Renal pelvis (tissue), 1 donor: ENCODE measurements at regions not wholly inside any gene's neighbourhood (a gene's known extent, or its start where the extent isn't known, plus 50 kb on each side); places are given as distances from the start of the nearest gene placed in this dataset.
"Not testable (repeated sequence)": the region's sequence is repeated elsewhere in the genome, so short reads cannot be mapped to it uniquely, and the experiment has no call there.

ENCODE experiments used
- DNase-seq: peaks from one replicate; pipeline ENCODE4 v3.0.0-alpha.2; 2013

GRCh38 chr9:41367301-41367700, 178.2 kb upstream of the ZNG1F start:
- DNase-seq, result not testable (repeated sequence)

GRCh38 chr9:41361790-41362189, 172.7 kb upstream of the ZNG1F start:
- not testable (repeated sequence) for DNase-seq

- DNase-seq, result peak; percentile 0
Observed at GRCh38 chr9:41359116-41359515, 170.0 kb upstream of the ZNG1F start.

- DNase-seq, result peak; percentile 38
Observed at GRCh38 chr9:41358682-41359081, 169.6 kb upstream of the ZNG1F start.

GRCh38 chr9:41357918-41358404, 168.8 kb upstream of the ZNG1F start:
- not testable (repeated sequence) for DNase-seq

- not testable (repeated sequence) for DNase-seq
Observed at GRCh38 chr9:41357350-41357748, 168.2 kb upstream of the ZNG1F start.

- DNase-seq, result not testable (repeated sequence)
Observed at GRCh38 chr9:41356588-41357349, 167.7 kb upstream of the ZNG1F start.

GRCh38 chr9:41355712-41356450, 166.8 kb upstream of the ZNG1F start:
- DNase-seq, result not testable (repeated sequence)

- DNase-seq, result not testable (repeated sequence)
Observed at GRCh38 chr9:41354978-41355377, 165.9 kb upstream of the ZNG1F start.

- DNase-seq, result not testable (repeated sequence)
Observed at GRCh38 chr9:41354060-41354934, 165.2 kb upstream of the ZNG1F start.

GRCh38 chr9:41353026-41353425, 163.9 kb upstream of the ZNG1F start:
- DNase-seq, result not testable (repeated sequence)

- not testable (repeated sequence) for DNase-seq
Observed at GRCh38 chr9:41352390-41352789, 163.3 kb upstream of the ZNG1F start.

- DNase-seq, result not testable (repeated sequence)
Observed at GRCh38 chr9:41347893-41348292, 158.8 kb upstream of the ZNG1F start.

GRCh38 chr9:41332562-41332961, 143.4 kb upstream of the ZNG1F start:
- not testable (repeated sequence) for DNase-seq

GRCh38 chr9:41321277-41321676, 132.2 kb upstream of the ZNG1F start:
- not testable (repeated sequence) for DNase-seq

GRCh38 chr9:41308953-41309352, 119.8 kb upstream of the ZNG1F start:
- DNase-seq, result not testable (repeated sequence)

GRCh38 chr9:41285744-41286143, 96.6 kb upstream of the ZNG1F start:
- not testable (repeated sequence) for DNase-seq

- not testable (repeated sequence) for DNase-seq
Observed at GRCh38 chr9:41280299-41281238, 91.5 kb upstream of the ZNG1F start.

- not testable (repeated sequence) for DNase-seq
Observed at GRCh38 chr9:41279437-41279836, 90.3 kb upstream of the ZNG1F start.

GRCh38 chr9:41279033-41279432, 89.9 kb upstream of the ZNG1F start:
- not testable (repeated sequence) for DNase-seq
